ENCODE measurements at regions not wholly inside any gene's neighbourhood (a gene's known extent, or its start where the extent isn't known, plus 50 kb on each side); places are given as distances from the start of the nearest gene placed in this dataset.

GRCh38 chr1:90149101-90149500 is 154.2 kb downstream of the ZNF326 start:
- DNase-seq (no peak), ATAC-seq (no peak)
- H3K27ac ChIP-seq: no peak overlapping the region
- no peaks in the 10 kb centered on the region for H3K27me3 ChIP-seq (ENCODE audit: low read depth)
- no peaks in the 10 kb centered on the region for H3K9me3 ChIP-seq
- TF ChIP-seq, protein P1, sequence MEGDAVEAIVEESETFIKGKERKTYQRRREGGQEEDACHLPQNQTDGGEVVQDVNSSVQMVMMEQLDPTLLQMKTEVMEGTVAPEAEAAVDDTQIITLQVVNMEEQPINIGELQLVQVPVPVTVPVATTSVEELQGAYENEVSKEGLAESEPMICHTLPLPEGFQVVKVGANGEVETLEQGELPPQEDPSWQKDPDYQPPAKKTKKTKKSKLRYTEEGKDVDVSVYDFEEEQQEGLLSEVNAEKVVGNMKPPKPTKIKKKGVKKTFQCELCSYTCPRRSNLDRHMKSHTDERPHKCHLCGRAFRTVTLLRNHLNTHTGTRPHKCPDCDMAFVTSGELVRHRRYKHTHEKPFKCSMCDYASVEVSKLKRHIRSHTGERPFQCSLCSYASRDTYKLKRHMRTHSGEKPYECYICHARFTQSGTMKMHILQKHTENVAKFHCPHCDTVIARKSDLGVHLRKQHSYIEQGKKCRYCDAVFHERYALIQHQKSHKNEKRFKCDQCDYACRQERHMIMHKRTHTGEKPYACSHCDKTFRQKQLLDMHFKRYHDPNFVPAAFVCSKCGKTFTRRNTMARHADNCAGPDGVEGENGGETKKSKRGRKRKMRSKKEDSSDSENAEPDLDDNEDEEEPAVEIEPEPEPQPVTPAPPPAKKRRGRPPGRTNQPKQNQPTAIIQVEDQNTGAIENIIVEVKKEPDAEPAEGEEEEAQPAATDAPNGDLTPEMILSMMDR (IDR thresholded peaks at IDR 0.05): no peak
- no peaks in the 10 kb centered on the region for H3K36me3 ChIP-seq
- no peak overlapping the region for H3K4me3 ChIP-seq
- intact Hi-C loops (cut with DNase I): no loop called here
- H3K4me1 ChIP-seq: no peaks in the 10 kb centered on the region

DNA sequence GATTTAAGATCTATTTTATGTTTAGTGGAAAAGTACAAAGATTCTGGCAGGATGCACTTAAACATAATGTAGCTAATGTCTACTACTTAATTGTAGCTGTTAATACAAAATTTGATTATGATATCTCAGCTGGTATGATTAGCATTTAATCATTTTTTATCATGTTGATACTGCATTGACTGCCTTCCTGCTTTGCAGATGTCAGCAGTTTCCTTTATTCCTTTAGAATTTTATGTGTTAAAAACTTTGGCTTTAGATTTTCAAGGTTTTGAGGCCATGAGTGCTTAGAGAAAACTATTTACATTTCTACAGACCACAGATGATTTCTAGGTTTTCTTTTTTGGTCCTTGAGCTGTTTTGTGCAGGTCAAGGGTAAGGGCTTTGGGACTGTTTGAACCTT is 152.2 kb downstream of the ZNF326 start:
- Histone ChIP-seq H3K27ac (no peak overlapping the region), H3K4me3 (no peak overlapping the region), H3K27me3 (ENCODE audit: low read depth) (no peaks in the 10 kb centered on the region), H3K4me1 (no peaks in the 10 kb centered on the region), H3K9me3 (no peaks in the 10 kb centered on the region), H3K36me3 (no peaks in the 10 kb centered on the region)
- ATAC-seq: no peak
- TF ChIP-seq, protein P1 (IDR thresholded peaks at IDR 0.05): no peak
- no peak for DNase-seq
- intact Hi-C loops (cut with DNase I): no loop called here

DNA sequence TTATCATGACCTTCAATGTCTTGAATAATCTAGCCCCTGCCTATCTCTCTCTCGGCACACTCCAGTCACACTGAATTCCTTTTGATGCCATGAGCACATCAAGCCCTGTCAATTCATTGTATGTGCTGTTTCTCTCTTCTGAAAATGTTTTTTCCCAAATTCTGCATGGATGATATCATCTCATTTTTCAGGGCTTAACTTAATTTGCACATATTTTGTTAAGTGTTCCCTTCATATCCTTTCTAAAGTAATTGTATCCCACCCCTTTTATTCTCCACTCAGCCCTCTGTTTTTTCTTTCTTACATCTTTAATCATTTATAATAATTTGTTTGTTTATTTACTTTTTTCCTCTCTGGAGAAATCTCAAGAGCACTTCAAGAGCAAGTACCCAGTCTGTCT is 149.9 kb downstream of the ZNF326 start:
- intact Hi-C loops (cut with DNase I): no loop called here
- no peaks in the 10 kb centered on the region for H3K4me1 ChIP-seq
- no peak overlapping the region for H3K27ac ChIP-seq
- H3K27me3 ChIP-seq (ENCODE audit: low read depth): no peaks in the 10 kb centered on the region
- H3K9me3 ChIP-seq: peaks cover 9% of the 10 kb centered on the region
- TF ChIP-seq, protein P1 (IDR thresholded peaks at IDR 0.05): no peak
- DNase-seq (no peak), ATAC-seq (no peak)
- no peak overlapping the region for H3K4me3 ChIP-seq
- H3K36me3 ChIP-seq: no peaks in the 10 kb centered on the region

DNA sequence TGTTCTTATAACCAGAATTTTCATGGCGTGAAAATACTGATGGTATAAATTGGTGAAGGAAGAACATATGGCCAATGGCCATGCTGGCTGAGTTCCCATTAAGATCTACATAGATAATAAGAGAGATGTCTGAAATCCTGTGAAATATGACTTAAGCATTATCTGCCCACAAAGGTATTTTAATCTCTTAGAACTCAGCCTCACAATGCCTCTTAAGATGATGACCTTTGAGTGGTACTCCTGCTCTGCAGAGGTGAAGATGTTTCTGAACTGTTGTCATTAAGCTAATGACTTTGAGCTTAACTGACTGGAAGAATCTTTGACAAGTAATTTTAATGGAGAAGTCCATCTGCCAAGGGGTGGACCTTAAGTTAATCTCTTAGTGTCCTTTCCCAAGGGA is 148.7 kb downstream of the ZNF326 start:
- Histone ChIP-seq H3K27me3 (ENCODE audit: low read depth) (no peaks in the 10 kb centered on the region), H3K36me3 (no peaks in the 10 kb centered on the region), H3K9me3 (peaks cover 13% of the 10 kb centered on the region), H3K27ac (no peak overlapping the region), H3K4me3 (no peak overlapping the region), H3K4me1 (no peaks in the 10 kb centered on the region)
- intact Hi-C loops (cut with DNase I): no loop called here
- DNase-seq (no peak), ATAC-seq (no peak)
- TF ChIP-seq, protein P1 (IDR thresholded peaks at IDR 0.05): no peak

- intact Hi-C loops (cut with DNase I): no loop called here
- H3K27me3 ChIP-seq (ENCODE audit: low read depth): no peaks in the 10 kb centered on the region
- TF ChIP-seq, protein P1 (IDR thresholded peaks at IDR 0.05): no peak
- H3K4me1 ChIP-seq: no peaks in the 10 kb centered on the region
- ATAC-seq: no peak
- peaks cover 13% of the 10 kb centered on the region for H3K9me3 ChIP-seq
- no peak for DNase-seq
- no peaks in the 10 kb centered on the region for H3K36me3 ChIP-seq
- no peak overlapping the region for H3K4me3 ChIP-seq
- no peak overlapping the region for H3K27ac ChIP-seq
Observed at GRCh38 chr1:90142697-90143096, 147.8 kb downstream of the ZNF326 start.

DNA sequence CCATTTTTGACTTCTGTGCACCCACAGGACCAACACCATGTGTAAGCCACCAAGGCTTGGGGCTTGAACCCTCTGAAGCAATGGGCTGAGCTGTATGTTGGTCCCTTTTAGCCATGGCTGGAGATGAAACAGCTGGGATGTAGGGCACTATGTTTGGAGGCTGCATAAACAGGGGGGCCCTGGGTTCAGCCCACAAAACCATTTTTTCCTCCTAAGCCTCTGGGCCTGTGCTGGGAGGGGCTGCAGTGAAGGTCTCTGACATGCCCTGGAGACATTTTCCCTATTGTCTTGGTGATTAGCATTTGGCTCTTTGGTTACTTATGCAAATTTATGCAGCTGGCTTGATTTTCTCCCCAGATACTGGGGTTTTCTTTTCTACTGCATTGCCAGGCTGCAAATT is 144.9 kb downstream of the ZNF326 start:
- Histone ChIP-seq H3K36me3 (no peaks in the 10 kb centered on the region), H3K4me1 (no peaks in the 10 kb centered on the region), H3K9me3 (peaks cover 13% of the 10 kb centered on the region), H3K4me3 (no peak overlapping the region), H3K27me3 (ENCODE audit: low read depth) (no peaks in the 10 kb centered on the region), H3K27ac (no peak overlapping the region)
- TF ChIP-seq, protein P1 (IDR thresholded peaks at IDR 0.05): no peak
- intact Hi-C loops (cut with DNase I): no loop called here
- no peak for DNase-seq
- ATAC-seq: no peak
